ENCODE measurements at regions not wholly inside any gene's neighbourhood (a gene's known extent, or its start where the extent isn't known, plus 50 kb on each side); places are given as distances from the start of the nearest gene placed in this dataset.

GRCh38 chr20:39633689-39634088 is 671.5 kb downstream of the DHX35 start:
- Histone ChIP-seq H3K36me3 (no peaks in the 10 kb centered on the region), H3K27me3 (no peaks in the 10 kb centered on the region), H3K9me3 (no peaks in the 10 kb centered on the region), H3K4me3 (ENCODE audit: low read depth in 1 of 2, low read length in 1 of 2) (no peak overlapping the region), H3K4me1 (ENCODE audit: control insufficient read depth in 1 of 2, insufficient read depth in 1 of 2, low read depth in 1 of 2, low read length in 1 of 2) (no peaks in the 10 kb centered on the region), H3K27ac (no peak overlapping the region)
- TF ChIP-seq CTCF (IDR thresholded peaks at IDR 0.05): no peak

GRCh38 chr20:39632757-39633156 is 670.6 kb downstream of the DHX35 start:
- Histone ChIP-seq H3K27me3 (no peaks in the 10 kb centered on the region), H3K36me3 (no peaks in the 10 kb centered on the region), H3K27ac (no peak overlapping the region), H3K4me3 (ENCODE audit: low read depth in 1 of 2, low read length in 1 of 2) (no peak overlapping the region), H3K4me1 (ENCODE audit: control insufficient read depth in 1 of 2, insufficient read depth in 1 of 2, low read depth in 1 of 2, low read length in 1 of 2) (no peaks in the 10 kb centered on the region), H3K9me3 (no peaks in the 10 kb centered on the region)
- no peak for TF ChIP-seq CTCF (IDR thresholded peaks at IDR 0.05)

GRCh38 chr20:39632176-39632575 is 670.0 kb downstream of the DHX35 start:
- Histone ChIP-seq H3K9me3 (no peaks in the 10 kb centered on the region), H3K36me3 (no peaks in the 10 kb centered on the region), H3K4me1 (ENCODE audit: control insufficient read depth in 1 of 2, insufficient read depth in 1 of 2, low read depth in 1 of 2, low read length in 1 of 2) (no peaks in the 10 kb centered on the region), H3K27ac (no peak overlapping the region), H3K27me3 (no peaks in the 10 kb centered on the region), H3K4me3 (ENCODE audit: low read depth in 1 of 2, low read length in 1 of 2) (no peak overlapping the region)
- no peak for TF ChIP-seq CTCF (IDR thresholded peaks at IDR 0.05)

- TF ChIP-seq CTCF (IDR thresholded peaks at IDR 0.05): no peak
- Histone ChIP-seq H3K9me3 (no peaks in the 10 kb centered on the region), H3K4me3 (ENCODE audit: low read depth in 1 of 2, low read length in 1 of 2) (no peak overlapping the region), H3K27me3 (no peaks in the 10 kb centered on the region), H3K27ac (no peak overlapping the region), H3K4me1 (ENCODE audit: control insufficient read depth in 1 of 2, insufficient read depth in 1 of 2, low read depth in 1 of 2, low read length in 1 of 2) (no peaks in the 10 kb centered on the region), H3K36me3 (no peaks in the 10 kb centered on the region)
These were observed 669.4 kb downstream of the DHX35 start for GRCh38 chr20:39631557-39631956.

- H3K4me1 ChIP-seq (ENCODE audit: control insufficient read depth in 1 of 2, insufficient read depth in 1 of 2, low read depth in 1 of 2, low read length in 1 of 2): no peaks in the 10 kb centered on the region
- no peak overlapping the region for H3K4me3 ChIP-seq (ENCODE audit: low read depth in 1 of 2, low read length in 1 of 2)
- H3K36me3 ChIP-seq: no peaks in the 10 kb centered on the region
- no peak for TF ChIP-seq CTCF (IDR thresholded peaks at IDR 0.05)
- H3K9me3 ChIP-seq: no peaks in the 10 kb centered on the region
- no peak overlapping the region for H3K27ac ChIP-seq
- H3K27me3 ChIP-seq: no peaks in the 10 kb centered on the region
These were observed 668.2 kb downstream of the DHX35 start for GRCh38 chr20:39630215-39630908.

Measured in neutrophil (primary cell).